ENCODE measurements at regions not wholly inside any gene's neighbourhood (a gene's known extent, or its start where the extent isn't known, plus 50 kb on each side); places are given as distances from the start of the nearest gene placed in this dataset.

DNA sequence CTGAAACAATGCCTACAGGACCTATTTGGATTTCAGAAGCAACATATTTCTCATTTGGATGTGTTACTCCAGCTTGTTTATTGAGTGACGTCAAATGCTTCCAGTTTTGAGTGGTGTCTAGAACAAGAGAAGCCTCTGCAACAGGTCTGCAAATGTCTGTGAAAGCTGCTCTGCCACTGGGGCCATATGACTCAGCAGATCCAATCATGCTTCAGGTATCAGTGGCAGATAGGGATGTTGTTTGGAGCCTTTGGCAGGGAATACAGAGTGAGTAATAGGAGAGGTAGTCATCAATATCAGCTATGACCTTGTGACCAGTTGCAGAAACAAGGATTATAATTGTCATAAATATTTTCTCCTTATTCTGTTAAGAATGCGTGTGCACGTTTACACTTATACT, 141.1 kb upstream of the ZXDA start:
- H3K27me3 ChIP-seq (ENCODE audit: insufficient read depth, low read length): no peaks in the 10 kb centered on the region
- no peak overlapping the region for H3K4ac ChIP-seq (ENCODE audit: low read depth, low read length)
- H3K23ac ChIP-seq (ENCODE audit: low read length): no peak overlapping the region
- H3K36me3 ChIP-seq (ENCODE audit: control insufficient read depth in 1 of 2, insufficient read depth in 2 of 2, low read length in 2 of 2): no peaks in the 10 kb centered on the region
- no CpG with 5 or more reads among the region's 3 CpGs for WGBS (ENCODE audit: extremely low coverage, insufficient coverage, insufficient read length)
- H2BK120ac ChIP-seq (ENCODE audit: insufficient read depth, low read length, poor library complexity): no peak overlapping the region
- H4K8ac ChIP-seq (ENCODE audit: low read depth, low read length): no peak overlapping the region
- no peak overlapping the region for H2BK5ac ChIP-seq (ENCODE audit: low read depth, low read length, poor library complexity)
- no peak for DNase-seq
- no peak overlapping the region for H3K4me3 ChIP-seq (ENCODE audit: low read depth, low read length)
- no peak overlapping the region for H4K12ac ChIP-seq (ENCODE audit: low read depth, low read length)
- no peaks in the 10 kb centered on the region for H3K79me2 ChIP-seq (ENCODE audit: control insufficient read depth, insufficient read depth, low read length, poor library complexity)
- H2BK12ac ChIP-seq (ENCODE audit: low read length): no peak overlapping the region
- H3K9ac ChIP-seq (ENCODE audit: low read length): no peak overlapping the region
- no peak overlapping the region for H3K18ac ChIP-seq (ENCODE audit: low read length)
- no peak overlapping the region for H2AFZ ChIP-seq (ENCODE audit: insufficient read depth, low read length, poor library complexity)
- no peak overlapping the region for H4K91ac ChIP-seq (ENCODE audit: low read depth, low read length)
- no peak overlapping the region for H3K14ac ChIP-seq (ENCODE audit: low read length)
- H2AK5ac ChIP-seq (ENCODE audit: low read length): no peak overlapping the region
- H3K27ac ChIP-seq (ENCODE audit: low read depth, low read length): no peak overlapping the region
- H3K79me1 ChIP-seq (ENCODE audit: low read length): no peaks in the 10 kb centered on the region
- H3K4me2 ChIP-seq (ENCODE audit: low read length): no peak overlapping the region
- peaks cover 10% of the 10 kb centered on the region for H3K9me3 ChIP-seq (ENCODE audit: insufficient read depth, low read depth, low read length)
- no peaks in the 10 kb centered on the region for H3K4me1 ChIP-seq (ENCODE audit: control insufficient read depth in 1 of 2, insufficient read depth in 2 of 2, low read length in 2 of 2)

DNA sequence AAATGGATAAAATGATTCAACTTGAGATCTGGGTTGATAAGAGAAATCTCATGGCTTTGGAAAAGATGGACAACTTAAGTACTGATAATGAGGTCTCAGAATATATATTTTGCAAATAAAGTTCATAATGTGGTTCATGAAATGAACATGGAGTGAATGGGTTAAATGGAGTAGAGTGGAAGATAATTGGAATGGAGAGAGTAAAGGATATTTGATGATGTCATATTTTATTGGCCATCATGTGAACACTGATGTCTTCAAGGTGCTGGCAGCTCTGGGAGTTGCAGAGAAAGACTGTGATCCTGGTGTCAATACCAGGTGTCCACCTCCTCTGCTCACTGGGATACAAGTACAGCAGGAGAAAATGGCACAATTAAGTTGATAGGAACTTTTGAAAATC, 133.9 kb upstream of the ZXDA start:
- Histone ChIP-seq H2BK5ac (ENCODE audit: low read depth, low read length, poor library complexity) (no peak overlapping the region), H2AK5ac (ENCODE audit: low read length) (no peak overlapping the region), H3K36me3 (ENCODE audit: control insufficient read depth in 1 of 2, insufficient read depth in 2 of 2, low read length in 2 of 2) (no peaks in the 10 kb centered on the region), H2AFZ (ENCODE audit: insufficient read depth, low read length, poor library complexity) (no peak overlapping the region), H3K4me1 (ENCODE audit: control insufficient read depth in 1 of 2, insufficient read depth in 2 of 2, low read length in 2 of 2) (no peaks in the 10 kb centered on the region), H2BK120ac (ENCODE audit: insufficient read depth, low read length, poor library complexity) (no peak overlapping the region), H3K79me1 (ENCODE audit: low read length) (no peaks in the 10 kb centered on the region), H4K91ac (ENCODE audit: low read depth, low read length) (no peak overlapping the region), H3K4me3 (ENCODE audit: low read depth, low read length) (no peak overlapping the region), H4K8ac (ENCODE audit: low read depth, low read length) (no peak overlapping the region), H3K79me2 (ENCODE audit: control insufficient read depth, insufficient read depth, low read length, poor library complexity) (no peaks in the 10 kb centered on the region), H3K4ac (ENCODE audit: low read depth, low read length) (no peak overlapping the region), H3K27ac (ENCODE audit: low read depth, low read length) (no peak overlapping the region), H2BK12ac (ENCODE audit: low read length) (no peak overlapping the region), H3K14ac (ENCODE audit: low read length) (no peak overlapping the region), H3K9me3 (ENCODE audit: insufficient read depth, low read depth, low read length) (peaks cover 18% of the 10 kb centered on the region), H3K23ac (ENCODE audit: low read length) (no peak overlapping the region), H3K18ac (ENCODE audit: low read length) (no peak overlapping the region), H3K4me2 (ENCODE audit: low read length) (no peak overlapping the region), H3K27me3 (ENCODE audit: insufficient read depth, low read length) (no peaks in the 10 kb centered on the region), H4K12ac (ENCODE audit: low read depth, low read length) (no peak overlapping the region), H3K9ac (ENCODE audit: low read length) (no peak overlapping the region)
- DNase-seq: no peak

DNA sequence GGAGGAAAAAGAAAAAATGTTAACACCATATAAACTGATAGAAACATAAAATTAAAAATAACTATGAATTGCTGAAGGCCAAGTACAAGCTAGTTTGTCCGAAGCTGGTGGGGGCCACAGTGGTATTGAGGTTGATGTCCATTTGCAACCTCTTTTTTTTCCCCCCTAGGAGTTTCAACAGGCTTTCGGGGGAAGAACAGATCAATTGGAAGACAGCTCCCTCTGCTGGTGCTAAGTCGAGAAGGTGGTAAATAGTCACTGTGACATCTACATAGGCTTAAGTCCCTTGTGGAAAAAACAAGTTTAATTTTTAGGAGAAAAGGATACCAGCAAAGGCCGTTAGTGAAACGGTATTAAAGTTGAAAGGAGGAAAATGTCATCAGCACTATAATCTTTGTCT, 115.7 kb upstream of the ZXDA start:
- Histone ChIP-seq H2BK120ac (ENCODE audit: insufficient read depth, low read length, poor library complexity) (no peak overlapping the region), H2AK5ac (ENCODE audit: low read length) (no peak overlapping the region)

DNA sequence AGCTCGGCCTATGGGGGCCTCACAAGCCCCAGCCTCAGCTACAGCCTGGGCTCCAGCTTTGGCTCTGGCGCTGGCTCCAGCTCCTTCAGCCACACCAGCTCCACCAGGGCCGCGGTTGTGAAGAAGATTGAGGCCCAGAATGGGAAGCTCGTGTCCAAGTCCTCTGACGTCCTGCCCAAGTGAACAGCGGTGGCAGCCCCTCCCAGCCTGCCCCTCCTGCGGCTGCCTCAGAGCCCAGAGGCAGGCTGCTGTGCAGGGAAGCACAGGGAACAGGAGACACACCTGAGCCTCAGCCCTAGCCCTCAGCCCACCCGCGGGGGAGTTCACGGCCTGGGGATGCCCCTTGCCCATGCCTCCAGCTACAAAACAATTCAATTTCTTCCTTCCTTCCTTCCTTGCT, 75.7 kb upstream of the ZXDA start:
- Histone ChIP-seq H2AK5ac (ENCODE audit: low read length) (no peak overlapping the region), H4K91ac (ENCODE audit: low read depth, low read length) (no peak overlapping the region), H3K4me3 (ENCODE audit: low read depth, low read length) (no peak overlapping the region), H4K12ac (ENCODE audit: low read depth, low read length) (no peak overlapping the region), H3K18ac (ENCODE audit: low read length) (no peak overlapping the region), H3K23ac (ENCODE audit: low read length) (no peak overlapping the region), H3K4me1 (ENCODE audit: control insufficient read depth in 1 of 2, insufficient read depth in 2 of 2, low read length in 2 of 2) (no peaks in the 10 kb centered on the region), H2BK12ac (ENCODE audit: low read length) (no peak overlapping the region), H2BK120ac (ENCODE audit: insufficient read depth, low read length, poor library complexity) (no peak overlapping the region), H3K4me2 (ENCODE audit: low read length) (no peak overlapping the region), H3K79me1 (ENCODE audit: low read length) (no peaks in the 10 kb centered on the region), H2AFZ (ENCODE audit: insufficient read depth, low read length, poor library complexity) (no peak overlapping the region), H3K14ac (ENCODE audit: low read length) (no peak overlapping the region), H3K9ac (ENCODE audit: low read length) (no peak overlapping the region), H3K9me3 (ENCODE audit: insufficient read depth, low read depth, low read length) (peaks cover 18% of the 10 kb centered on the region), H4K8ac (ENCODE audit: low read depth, low read length) (no peak overlapping the region), H3K36me3 (ENCODE audit: control insufficient read depth in 1 of 2, insufficient read depth in 2 of 2, low read length in 2 of 2) (no peaks in the 10 kb centered on the region), H3K79me2 (ENCODE audit: control insufficient read depth, insufficient read depth, low read length, poor library complexity) (no peaks in the 10 kb centered on the region), H3K27ac (ENCODE audit: low read depth, low read length) (no peak overlapping the region), H2BK5ac (ENCODE audit: low read depth, low read length, poor library complexity) (no peak overlapping the region), H3K4ac (ENCODE audit: low read depth, low read length) (no peak overlapping the region), H3K27me3 (ENCODE audit: insufficient read depth, low read length) (no peaks in the 10 kb centered on the region)
- DNase-seq: no peak
- no CpG with 5 or more reads among the region's 11 CpGs for WGBS (ENCODE audit: extremely low coverage, insufficient coverage, insufficient read length)

More for the DNA sequence above, 115.7 kb upstream of the ZXDA start:
- H4K8ac ChIP-seq (ENCODE audit: low read depth, low read length): no peak overlapping the region
- peak in 1 of 2 donors; percentile 54 for DNase-seq
- no peak overlapping the region for H4K12ac ChIP-seq (ENCODE audit: low read depth, low read length)
- H3K4me1 ChIP-seq (ENCODE audit: control insufficient read depth in 1 of 2, insufficient read depth in 2 of 2, low read length in 2 of 2): no peaks in the 10 kb centered on the region
- H3K36me3 ChIP-seq (ENCODE audit: control insufficient read depth in 1 of 2, insufficient read depth in 2 of 2, low read length in 2 of 2): no peaks in the 10 kb centered on the region
- no peaks in the 10 kb centered on the region for H3K79me1 ChIP-seq (ENCODE audit: low read length)
- no peak overlapping the region for H3K14ac ChIP-seq (ENCODE audit: low read length)
- H3K9ac ChIP-seq (ENCODE audit: low read length): no peak overlapping the region
- no peak overlapping the region for H3K23ac ChIP-seq (ENCODE audit: low read length)
- no peak overlapping the region for H3K4me3 ChIP-seq (ENCODE audit: low read depth, low read length)
- H3K27me3 ChIP-seq (ENCODE audit: insufficient read depth, low read length): no peaks in the 10 kb centered on the region
- H3K9me3 ChIP-seq (ENCODE audit: insufficient read depth, low read depth, low read length): no peaks in the 10 kb centered on the region
- WGBS (ENCODE audit: extremely low coverage, insufficient coverage, insufficient read length): no CpG with 5 or more reads among the region's 5 CpGs
- no peak overlapping the region for H3K18ac ChIP-seq (ENCODE audit: low read length)
- H3K27ac ChIP-seq (ENCODE audit: low read depth, low read length): no peak overlapping the region
- no peak overlapping the region for H4K91ac ChIP-seq (ENCODE audit: low read depth, low read length)
- H2BK12ac ChIP-seq (ENCODE audit: low read length): no peak overlapping the region
- no peaks in the 10 kb centered on the region for H3K79me2 ChIP-seq (ENCODE audit: control insufficient read depth, insufficient read depth, low read length, poor library complexity)
- H3K4ac ChIP-seq (ENCODE audit: low read depth, low read length): no peak overlapping the region
- H3K4me2 ChIP-seq (ENCODE audit: low read length): no peak overlapping the region
- no peak overlapping the region for H2AFZ ChIP-seq (ENCODE audit: insufficient read depth, low read length, poor library complexity)
- no peak overlapping the region for H2BK5ac ChIP-seq (ENCODE audit: low read depth, low read length, poor library complexity)
